Activated CD4-positive, alpha-beta T cell treated with anti-CD3 and anti-CD28 coated beads for 36 hours (primary cell): ENCODE measurements at regions not wholly inside any gene's neighbourhood (a gene's known extent, or its start where the extent isn't known, plus 50 kb on each side); places are given as distances from the start of the nearest gene placed in this dataset.

ENCODE experiments used
- ATAC-seq: fragments of 200-7000 bp; cut with Tn5 transposase; one replicate; pipeline ENCODE4 v1.10.0; 2021; ENCODE audit warnings: mild to moderate bottlenecking, moderate library complexity
- CTCF ChIA-PET: fragments of 350-600 bp; sonication (Branson Sonifier 250); formaldehyde crosslinking; loops from one replicate; lab custom pipeline; 2021; ENCODE audit warnings: antibody characterized with exemption; lab: Charles Lee
- POLR2A ChIA-PET: fragments of 350-600 bp; sonication (Branson Sonifier 250); formaldehyde crosslinking; loops from one replicate; lab custom pipeline; 2021; ENCODE audit warnings: antibody characterized with exemption, inconsistent platforms; lab: Charles Lee
- DNase-seq: peaks from one replicate; pipeline ENCODE4 v3.0.0-alpha.2; 2020
- H3K27ac Mint-ChIP-seq: one replicate; pipeline ENCODE4 v1.8.0; 2021; ENCODE audit warnings: mixed read lengths
- H3K27me3 Mint-ChIP-seq: one replicate; pipeline ENCODE4 v1.8.0; 2021; ENCODE audit warnings: mixed read lengths
- H3K36me3 Mint-ChIP-seq: one replicate; pipeline ENCODE4 v1.8.0; 2021; ENCODE audit warnings: low read depth, mixed read lengths
- H3K4me1 Mint-ChIP-seq: one replicate; pipeline ENCODE4 v1.8.0; 2021; ENCODE audit warnings: mixed read lengths
- H3K4me3 Mint-ChIP-seq: one replicate; pipeline ENCODE4 v1.8.0; 2021; ENCODE audit warnings: mild to moderate bottlenecking, moderate library complexity, mixed read lengths
- H3K9me3 Mint-ChIP-seq: one replicate; pipeline ENCODE4 v1.8.0; 2021; ENCODE audit warnings: low read depth, mixed read lengths
- intact Hi-C, 2 experiments: fragments of 100-400 bp; cut with DNase I in 1 of 2; cut with micrococcal nuclease in 1 of 2; formaldehyde crosslinking; loops; one replicate each; pipeline versions ENCODE4 v1.14.2 to v1.15.1; 2022 to 2024; cut with DNase I, micrococcal nuclease

DNA sequence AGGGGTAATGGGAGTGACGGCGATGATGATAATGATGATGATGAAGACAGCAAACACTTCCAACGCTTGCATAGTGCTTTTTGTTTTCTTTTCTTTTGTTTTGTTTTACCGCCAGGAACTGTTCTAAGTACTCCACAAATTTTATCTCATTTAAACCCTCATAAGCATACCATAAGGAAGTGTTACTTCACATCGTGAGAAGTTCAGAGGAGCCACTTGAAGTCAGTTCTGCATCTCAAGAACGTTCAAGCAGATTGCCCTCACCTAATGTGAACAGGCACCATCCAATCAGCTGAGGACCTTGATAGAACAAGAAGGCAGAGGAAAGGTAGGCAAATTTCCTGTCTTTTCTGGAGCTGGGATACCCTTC lies 104.1 kb downstream of the LSM3 start:
- Mint-ChIP-seq H3K27me3 (no peaks in the 10 kb centered on the region), H3K4me1 (no peaks in the 10 kb centered on the region), H3K36me3 (no peaks in the 10 kb centered on the region), H3K9me3 (no peaks in the 10 kb centered on the region), H3K27ac (no peak overlapping the region), H3K4me3 (no peak overlapping the region)
- ATAC-seq = no peak
- ChIA-PET POLR2A (no interaction called here), CTCF (no interaction called here)
- intact Hi-C loops = no loop called here
- DNase-seq = no peak

DNA sequence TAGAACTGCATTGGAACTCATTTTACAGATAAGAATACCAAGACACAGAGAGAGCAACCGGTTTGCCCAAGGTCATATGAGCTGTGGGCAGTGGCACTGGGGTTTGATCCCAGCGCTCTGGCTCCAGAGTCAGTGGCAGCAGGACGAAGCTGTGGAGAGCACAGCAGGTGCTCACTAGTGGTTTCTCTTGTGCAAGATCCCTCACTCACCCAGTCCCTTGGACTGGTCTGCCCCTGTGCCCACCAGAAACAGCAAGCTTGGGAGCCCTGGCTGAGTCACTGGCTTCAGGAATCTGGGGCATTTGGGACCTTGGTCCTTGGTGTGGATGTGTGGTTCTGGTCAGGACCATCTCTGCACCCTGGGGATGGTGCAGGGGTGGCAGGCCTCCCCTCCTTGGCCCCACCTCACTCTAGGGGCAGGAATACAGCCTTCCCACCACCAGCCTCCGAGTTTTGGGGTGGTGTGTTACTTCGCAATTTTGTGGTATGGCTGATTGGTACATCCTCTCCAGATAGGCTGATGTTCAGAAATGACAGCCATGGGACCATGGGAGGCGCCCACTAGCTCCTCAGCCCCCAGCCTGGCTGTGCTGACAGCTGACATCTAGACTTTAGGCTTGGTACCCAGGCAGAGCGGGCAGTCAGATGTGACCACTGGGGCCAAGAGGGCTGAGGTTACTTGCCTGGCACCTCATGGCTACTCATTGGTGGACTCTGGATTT lies 104.6 kb downstream of the LSM3 start:
- CTCF ChIA-PET = no interaction called here
- POLR2A ChIA-PET = no interaction called here
- H3K4me1 Mint-ChIP-seq = no peaks in the 10 kb centered on the region

DNA sequence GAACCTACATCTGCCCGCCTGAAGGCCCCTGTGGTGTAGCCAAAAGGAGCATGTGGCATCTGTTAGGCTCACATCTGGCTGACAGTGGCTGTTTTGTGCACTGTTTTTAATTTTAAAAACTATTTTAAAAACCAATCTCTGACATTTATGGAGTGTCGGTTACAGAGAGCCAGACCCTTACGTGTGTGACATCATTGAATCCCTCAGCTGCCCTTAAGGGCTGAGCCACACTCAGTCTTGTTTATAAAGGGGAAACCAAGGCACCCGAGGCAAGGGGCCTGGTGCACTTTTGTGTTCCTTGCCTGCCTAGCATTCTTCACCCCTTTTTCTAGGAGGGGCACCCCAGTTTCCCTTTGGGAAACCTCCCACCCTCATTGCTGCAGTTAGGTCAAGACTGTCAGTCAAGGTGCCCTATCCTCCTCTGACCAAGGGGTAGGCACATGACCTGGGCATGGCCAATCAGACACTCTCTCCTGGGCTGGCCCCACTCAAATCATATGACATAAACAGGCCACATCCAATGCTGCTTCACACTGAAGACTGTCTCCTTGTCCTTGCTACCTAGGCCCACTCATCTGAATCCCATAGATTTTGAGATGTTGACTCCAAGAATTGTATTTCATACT lies 105.3 kb downstream of the LSM3 start:
- POLR2A ChIA-PET = no interaction called here
- CTCF ChIA-PET = no interaction called here
- H3K9me3 Mint-ChIP-seq = no peaks in the 10 kb centered on the region
- no peak overlapping the region for H3K4me3 Mint-ChIP-seq
- H3K27me3 Mint-ChIP-seq = no peaks in the 10 kb centered on the region
- intact Hi-C loops = no loop called here
- H3K36me3 Mint-ChIP-seq = no peaks in the 10 kb centered on the region
- DNase-seq (no peak), ATAC-seq (no peak)
- H3K4me1 Mint-ChIP-seq = no peaks in the 10 kb centered on the region
- no peak overlapping the region for H3K27ac Mint-ChIP-seq

More for the DNA sequence above, 104.6 kb downstream of the LSM3 start:
- H3K27ac Mint-ChIP-seq = no peak overlapping the region
- no peaks in the 10 kb centered on the region for H3K27me3 Mint-ChIP-seq
- no peaks in the 10 kb centered on the region for H3K36me3 Mint-ChIP-seq
- H3K9me3 Mint-ChIP-seq = no peaks in the 10 kb centered on the region
- ATAC-seq (no peak), DNase-seq (no peak)
- H3K4me3 Mint-ChIP-seq = no peak overlapping the region
- intact Hi-C loops = no loop called here

DNA sequence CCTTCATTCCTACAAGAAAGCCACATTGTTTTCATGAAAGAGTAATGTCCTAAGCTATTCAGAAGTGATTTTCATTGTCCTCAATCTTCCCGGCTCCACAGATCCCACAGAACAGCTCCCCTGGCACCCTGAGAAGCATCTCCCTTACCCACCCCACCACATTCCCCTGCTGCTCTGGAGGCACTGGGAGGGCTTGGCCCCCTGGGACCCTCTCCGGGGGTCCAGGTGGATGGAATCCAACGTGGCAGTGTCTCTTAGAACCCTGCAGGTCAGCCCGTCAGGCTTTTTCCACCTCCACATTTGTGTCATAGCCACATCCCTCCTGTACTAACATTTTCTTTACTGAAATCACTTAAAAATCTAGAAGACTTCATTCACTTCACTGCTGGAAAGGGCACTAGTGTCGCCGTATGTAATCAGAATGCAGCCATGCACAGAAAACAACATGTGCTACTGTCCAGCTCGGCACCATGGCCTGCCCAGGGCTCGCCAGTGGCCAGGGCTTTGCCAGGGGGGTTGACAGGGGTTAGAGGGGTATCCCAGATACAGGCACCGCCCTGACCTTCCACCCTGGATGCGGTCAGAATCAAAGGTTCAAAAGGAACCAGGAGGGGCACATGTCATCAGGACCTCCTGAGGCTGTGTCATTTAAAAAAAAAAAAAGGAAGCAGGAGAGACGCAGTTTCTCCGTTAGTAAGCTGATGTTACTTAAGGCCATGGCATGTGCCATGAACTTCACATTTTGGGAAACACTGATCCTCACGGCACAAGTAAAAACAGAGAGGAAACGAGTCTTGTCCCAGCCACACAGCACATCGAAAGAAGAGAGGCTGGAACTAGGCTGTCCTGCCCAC lies 106.3 kb downstream of the LSM3 start:
- Mint-ChIP-seq H3K9me3 (no peaks in the 10 kb centered on the region), H3K27me3 (no peaks in the 10 kb centered on the region), H3K36me3 (no peaks in the 10 kb centered on the region), H3K27ac (no peak overlapping the region), H3K4me1 (no peaks in the 10 kb centered on the region), H3K4me3 (no peak overlapping the region)
- ChIA-PET POLR2A (interaction anchor here (0.7 kb wide), 2 partner anchors 8 to 124 kb away, joined by 6 to 9 read pairs; no protein-coding TSS in a partner anchor), CTCF (no interaction called here)
- no peak for DNase-seq
- intact Hi-C loops = no loop called here
- no peak for ATAC-seq

DNA sequence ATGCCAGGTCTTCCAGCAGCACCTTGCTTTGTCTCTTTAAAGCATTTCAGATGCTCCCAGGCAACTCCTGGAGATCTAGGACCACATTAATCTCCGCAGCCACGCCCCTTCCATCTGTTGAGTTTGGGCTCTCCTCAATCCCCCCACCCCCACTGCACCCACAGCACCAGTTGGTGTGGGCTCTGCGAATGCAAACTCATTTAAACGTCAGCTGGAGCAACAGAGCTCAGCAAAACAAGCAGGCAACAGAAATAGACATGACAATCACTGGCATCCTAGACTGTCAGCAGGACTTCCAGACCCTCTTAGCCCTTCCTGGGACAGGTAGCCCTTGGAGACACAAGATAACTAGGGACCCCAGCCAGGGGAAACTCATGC lies 106.9 kb downstream of the LSM3 start:
- H3K27me3 Mint-ChIP-seq = no peaks in the 10 kb centered on the region
- H3K4me1 Mint-ChIP-seq = no peaks in the 10 kb centered on the region
- no peaks in the 10 kb centered on the region for H3K9me3 Mint-ChIP-seq
- DNase-seq = no peak
- no peak overlapping the region for H3K27ac Mint-ChIP-seq
- H3K36me3 Mint-ChIP-seq = no peaks in the 10 kb centered on the region
- ChIA-PET POLR2A (interaction anchor here (0.7 kb wide), 2 partner anchors 9 to 123 kb away, joined by 6 to 9 read pairs; no protein-coding TSS in a partner anchor), CTCF (no interaction called here)
- no peak overlapping the region for H3K4me3 Mint-ChIP-seq
- intact Hi-C loops = no loop called here
- no peak for ATAC-seq

DNA sequence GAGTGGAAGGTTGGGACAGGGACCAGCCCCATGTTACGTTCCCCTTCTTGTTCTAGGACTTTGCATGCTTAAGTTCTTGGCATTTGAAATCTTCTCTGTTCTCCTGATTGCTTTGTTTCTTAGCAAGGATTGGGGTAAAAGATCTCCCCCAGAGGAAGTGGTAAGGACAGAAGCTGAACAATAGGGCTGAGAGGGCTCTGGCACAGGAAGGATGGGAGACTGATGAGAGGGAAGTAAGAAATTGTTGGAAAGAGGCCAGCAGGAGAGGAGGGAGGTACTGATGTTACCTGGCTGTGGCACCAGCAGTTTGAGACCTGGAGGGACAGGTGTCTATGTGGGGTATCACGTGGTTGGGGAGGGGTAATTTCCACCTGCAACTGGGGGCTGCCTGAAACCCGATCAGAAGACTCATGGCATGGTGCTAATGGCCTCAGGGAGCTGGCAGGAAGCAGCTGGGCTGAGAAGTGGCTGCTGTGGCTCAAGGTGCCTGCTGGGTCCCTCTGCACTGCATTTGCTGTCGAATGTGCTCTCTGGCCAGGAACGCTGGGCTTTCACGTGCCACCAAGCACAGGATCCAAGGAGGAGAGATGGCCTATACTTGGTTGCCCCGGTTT lies 108.4 kb downstream of the LSM3 start:
- POLR2A ChIA-PET = no interaction called here
- no peaks in the 10 kb centered on the region for H3K9me3 Mint-ChIP-seq
- intact Hi-C loops = no loop called here
- DNase-seq (no peak), ATAC-seq (no peak)
- H3K4me1 Mint-ChIP-seq = no peaks in the 10 kb centered on the region
- H3K27ac Mint-ChIP-seq = no peak overlapping the region
- CTCF ChIA-PET = no interaction called here
- no peak overlapping the region for H3K4me3 Mint-ChIP-seq
- H3K27me3 Mint-ChIP-seq = no peaks in the 10 kb centered on the region
- no peaks in the 10 kb centered on the region for H3K36me3 Mint-ChIP-seq

DNA sequence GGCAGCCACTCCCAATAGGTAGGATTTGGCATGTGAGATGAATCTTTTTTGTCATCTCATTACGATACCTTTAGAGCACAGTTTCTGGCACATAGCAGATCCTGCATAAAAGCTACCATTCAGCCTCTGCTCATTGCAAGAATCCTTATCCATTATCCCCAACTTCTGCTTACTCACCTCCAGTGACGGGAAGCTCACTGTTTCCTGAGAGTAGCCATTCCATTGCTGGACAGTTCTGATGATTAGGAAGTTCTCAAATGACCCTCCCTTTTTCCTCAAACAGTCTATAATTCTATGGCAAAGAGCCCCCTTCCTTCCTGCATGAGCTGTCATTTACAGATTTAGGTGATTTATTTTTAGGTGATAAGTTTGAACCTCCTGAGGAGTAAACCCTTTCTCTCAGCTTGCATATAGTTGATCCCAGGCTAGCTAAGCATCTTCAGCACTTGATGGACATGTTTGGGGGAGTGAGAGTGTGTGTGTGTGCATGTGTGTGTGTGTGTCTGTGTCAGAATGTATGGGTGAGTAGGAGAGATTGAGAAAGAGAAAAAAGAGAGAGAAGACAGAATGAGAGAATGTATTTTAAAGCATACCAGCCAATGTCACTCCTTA lies 109.7 kb downstream of the LSM3 start:
- DNase-seq = no peak
- ATAC-seq = no peak
- H3K36me3 Mint-ChIP-seq = no peaks in the 10 kb centered on the region
- ChIA-PET CTCF (interaction anchor here (0.5 to 2.0 kb wide), 5 partner anchors 27 to 337 kb away, joined by 3 to 12 read pairs (median 3); no protein-coding TSS in a partner anchor), POLR2A (no interaction called here)
- no peaks in the 10 kb centered on the region for H3K9me3 Mint-ChIP-seq
- no peak overlapping the region for H3K4me3 Mint-ChIP-seq
- H3K27ac Mint-ChIP-seq = no peak overlapping the region
- intact Hi-C loops = no loop called here
- no peaks in the 10 kb centered on the region for H3K4me1 Mint-ChIP-seq
- no peaks in the 10 kb centered on the region for H3K27me3 Mint-ChIP-seq

DNA sequence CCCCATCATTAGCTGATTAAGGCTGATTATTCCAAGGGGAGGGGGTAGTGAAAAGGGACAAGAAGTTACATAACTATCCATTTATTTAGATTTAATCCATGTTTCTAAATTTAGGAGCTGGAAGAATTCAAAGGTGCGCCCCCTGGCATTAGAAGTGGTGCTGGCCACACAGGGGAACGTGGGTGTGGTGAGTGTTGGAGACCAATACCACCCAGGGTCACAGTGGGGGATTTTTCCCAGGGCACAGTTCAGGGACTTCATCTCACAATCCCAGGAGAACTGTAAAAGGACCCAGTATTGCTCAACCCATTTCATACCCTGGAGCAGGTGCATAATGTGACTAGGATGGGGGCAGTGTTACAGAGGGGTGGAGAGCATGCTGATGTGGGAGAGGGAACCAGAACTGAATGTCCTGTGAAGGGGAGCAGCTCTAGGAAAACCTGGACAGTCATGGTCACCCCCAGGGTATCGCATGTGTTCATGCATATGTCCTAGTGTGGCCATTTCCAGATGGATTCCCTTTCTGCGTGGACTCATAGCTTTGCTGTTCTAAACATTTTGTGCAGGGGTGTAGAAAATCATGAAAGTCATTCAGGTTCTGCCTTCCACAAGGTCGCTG lies 110.3 kb downstream of the LSM3 start:
- no peak for ATAC-seq
- Mint-ChIP-seq H3K9me3 (no peaks in the 10 kb centered on the region), H3K4me3 (no peak overlapping the region), H3K27me3 (no peaks in the 10 kb centered on the region), H3K27ac (no peak overlapping the region), H3K36me3 (no peaks in the 10 kb centered on the region), H3K4me1 (no peaks in the 10 kb centered on the region)
- intact Hi-C loops = no loop called here
- DNase-seq = no peak
- POLR2A ChIA-PET = interaction anchor here (0.6 kb wide), 1 partner anchor 362 kb away, joined by 3 read pairs; no protein-coding TSS in a partner anchor
- CTCF ChIA-PET = interaction anchor here (0.6 to 2.0 kb wide), 5 partner anchors 28 to 337 kb away, joined by 3 to 12 read pairs (median 3); no protein-coding TSS in a partner anchor

DNA sequence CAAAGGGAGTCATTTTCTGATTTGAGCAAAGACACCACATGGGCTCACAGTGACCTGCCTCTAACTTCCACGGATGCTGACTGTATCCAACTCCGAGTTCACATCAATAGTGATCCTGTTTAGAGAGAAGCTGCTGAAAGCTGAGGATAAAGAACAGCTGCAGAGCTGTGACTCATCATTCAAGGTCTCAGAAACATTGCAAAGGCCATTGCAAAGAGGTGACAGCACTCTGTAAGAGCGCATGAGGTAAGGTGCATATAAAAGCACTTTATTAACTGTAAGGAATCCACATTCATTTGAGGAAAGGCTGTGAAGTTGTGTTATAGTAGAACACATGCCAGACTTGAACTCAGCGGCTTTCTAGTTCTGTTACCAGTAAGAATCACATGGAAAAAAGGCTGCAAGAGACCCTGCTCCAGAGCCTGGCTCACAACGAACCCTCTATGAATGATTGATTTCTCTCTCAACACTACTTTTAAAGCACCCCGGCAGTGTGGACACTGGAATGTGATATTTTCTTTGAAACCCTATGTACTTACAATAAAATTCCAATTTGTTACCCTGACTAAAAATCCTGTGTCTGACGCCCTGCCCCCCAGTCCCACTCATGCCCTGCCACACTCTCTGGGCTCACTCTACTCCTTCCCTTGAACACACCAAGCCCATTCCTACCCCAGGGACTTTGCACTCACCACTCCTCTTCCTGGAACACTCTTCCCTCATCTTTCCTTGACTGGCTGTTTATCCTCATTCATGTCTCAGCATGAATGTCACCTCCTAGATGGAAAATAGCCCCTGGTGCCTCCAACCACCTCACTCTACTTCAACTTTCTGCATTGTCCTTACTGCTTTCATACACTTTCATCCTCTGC lies 111.2 kb downstream of the LSM3 start:
- DNase-seq (no peak), ATAC-seq (no peak)
- Mint-ChIP-seq H3K4me1 (no peaks in the 10 kb centered on the region), H3K9me3 (no peaks in the 10 kb centered on the region), H3K4me3 (no peak overlapping the region), H3K27ac (no peak overlapping the region), H3K27me3 (peaks cover 2% of the 10 kb centered on the region), H3K36me3 (no peaks in the 10 kb centered on the region)
- ChIA-PET CTCF (interaction anchor here (0.6 to 2.0 kb wide), 2 partner anchors 29 to 257 kb away, joined by 3 to 12 read pairs; no protein-coding TSS in a partner anchor), POLR2A (interaction anchor here (0.6 kb wide), 1 partner anchor 361 kb away, joined by 3 read pairs; no protein-coding TSS in a partner anchor)
- intact Hi-C loops = no loop called here
